ENCODE measurements at regions not wholly inside any gene's neighbourhood (a gene's known extent, or its start where the extent isn't known, plus 50 kb on each side); places are given as distances from the start of the nearest gene placed in this dataset.

DNA sequence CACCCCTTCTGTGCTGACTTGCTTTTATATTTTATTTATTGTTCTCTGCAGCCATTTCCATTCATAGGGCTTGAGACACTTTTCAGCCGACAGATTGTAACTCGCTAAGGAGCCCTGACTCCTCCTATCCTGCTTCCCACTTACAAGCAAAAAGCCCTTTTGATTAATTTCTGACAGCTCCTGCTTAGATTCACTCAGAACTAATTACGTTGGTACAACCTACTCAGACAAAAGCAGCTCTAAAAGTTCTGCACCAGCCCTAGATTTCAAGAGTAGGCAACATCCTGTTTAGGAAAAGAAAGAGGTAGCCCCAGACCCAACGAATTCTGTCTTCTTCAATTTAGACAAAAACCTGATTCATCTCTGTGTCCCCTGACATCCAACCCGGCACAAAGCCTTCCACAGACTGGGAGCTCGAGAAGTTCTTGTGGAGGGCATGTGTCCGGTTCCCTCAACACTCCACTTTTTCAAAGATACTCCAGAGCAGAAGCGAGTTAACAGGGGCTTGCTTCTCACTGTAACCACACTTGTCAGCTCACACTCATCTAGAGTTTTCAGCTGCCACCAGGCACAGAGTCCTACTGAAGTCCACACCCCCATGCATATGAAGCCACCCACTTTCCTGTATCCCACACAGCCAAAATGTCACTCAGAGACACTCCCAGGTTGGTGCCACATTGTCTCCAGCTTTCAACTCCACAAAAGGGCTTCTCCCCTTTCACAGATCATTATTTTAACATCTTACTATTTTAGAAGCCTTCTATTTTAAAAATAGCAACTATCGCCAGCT, 113.6 kb upstream of the NFE2L3 start:
- DNase-seq (no peak), ATAC-seq (no peak)
- Histone ChIP-seq H3K36me3 (replicated peaks in 1 of 2; ENCODE audit: insufficient read depth in 1 of 2, low read depth in 2 of 2) (no peaks in the 10 kb centered on the region), H3K4me3 (no peak overlapping the region), H3K4me1 (peaks cover 5% of the 10 kb centered on the region), H3K27me3 (no peaks in the 10 kb centered on the region), H3K27ac (no peak overlapping the region), H3K9me3 (no peaks in the 10 kb centered on the region)
- 60 to 78% methylated on average over 9 of the region's 9 CpGs for WGBS, 2 donors
- TF ChIP-seq POLR2A (IDR thresholded peaks at IDR 0.05): no peak
- TF ChIP-seq, protein P1, sequence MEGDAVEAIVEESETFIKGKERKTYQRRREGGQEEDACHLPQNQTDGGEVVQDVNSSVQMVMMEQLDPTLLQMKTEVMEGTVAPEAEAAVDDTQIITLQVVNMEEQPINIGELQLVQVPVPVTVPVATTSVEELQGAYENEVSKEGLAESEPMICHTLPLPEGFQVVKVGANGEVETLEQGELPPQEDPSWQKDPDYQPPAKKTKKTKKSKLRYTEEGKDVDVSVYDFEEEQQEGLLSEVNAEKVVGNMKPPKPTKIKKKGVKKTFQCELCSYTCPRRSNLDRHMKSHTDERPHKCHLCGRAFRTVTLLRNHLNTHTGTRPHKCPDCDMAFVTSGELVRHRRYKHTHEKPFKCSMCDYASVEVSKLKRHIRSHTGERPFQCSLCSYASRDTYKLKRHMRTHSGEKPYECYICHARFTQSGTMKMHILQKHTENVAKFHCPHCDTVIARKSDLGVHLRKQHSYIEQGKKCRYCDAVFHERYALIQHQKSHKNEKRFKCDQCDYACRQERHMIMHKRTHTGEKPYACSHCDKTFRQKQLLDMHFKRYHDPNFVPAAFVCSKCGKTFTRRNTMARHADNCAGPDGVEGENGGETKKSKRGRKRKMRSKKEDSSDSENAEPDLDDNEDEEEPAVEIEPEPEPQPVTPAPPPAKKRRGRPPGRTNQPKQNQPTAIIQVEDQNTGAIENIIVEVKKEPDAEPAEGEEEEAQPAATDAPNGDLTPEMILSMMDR (IDR thresholded peaks at IDR 0.05): no peak
- intact Hi-C loops (cut with DNase I): no loop called here

DNA sequence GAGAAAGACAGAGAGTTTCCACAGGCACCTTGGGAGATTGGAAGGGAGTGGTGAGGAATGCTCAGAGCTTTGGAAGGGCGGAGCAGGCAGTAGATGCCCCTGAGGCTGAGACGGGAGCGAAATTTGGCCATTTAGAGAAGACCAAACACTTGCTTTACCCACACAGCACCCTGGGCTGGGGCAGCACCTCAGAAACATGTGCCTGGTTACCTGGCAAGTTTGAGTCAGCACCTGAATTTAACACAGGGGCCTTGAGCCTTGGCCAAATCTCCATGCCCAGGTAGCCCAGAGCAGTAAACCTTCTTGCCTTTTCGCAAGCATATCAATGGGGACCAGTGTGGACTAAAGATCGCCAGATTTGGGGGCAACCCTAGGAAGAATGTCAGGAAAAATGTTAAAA, 111.9 kb upstream of the NFE2L3 start:
- no peak for ATAC-seq
- Histone ChIP-seq H3K4me3 (no peak overlapping the region), H3K27ac (no peak overlapping the region), H3K9me3 (no peaks in the 10 kb centered on the region), H3K27me3 (no peaks in the 10 kb centered on the region), H3K36me3 (replicated peaks in 1 of 2; ENCODE audit: insufficient read depth in 1 of 2, low read depth in 2 of 2) (no peaks in the 10 kb centered on the region), H3K4me1 (peaks cover 5% of the 10 kb centered on the region)
- intact Hi-C loops (cut with DNase I): no loop called here
- TF ChIP-seq, protein P1 (IDR thresholded peaks at IDR 0.05): no peak
- no peak for TF ChIP-seq POLR2A (IDR thresholded peaks at IDR 0.05)
- 76 to 83% methylated on average over 5 of the region's 5 CpGs for WGBS, 2 donors
- DNase-seq: peak in 3 of 4 donors; percentile 11 to 45 (median 26)

DNA sequence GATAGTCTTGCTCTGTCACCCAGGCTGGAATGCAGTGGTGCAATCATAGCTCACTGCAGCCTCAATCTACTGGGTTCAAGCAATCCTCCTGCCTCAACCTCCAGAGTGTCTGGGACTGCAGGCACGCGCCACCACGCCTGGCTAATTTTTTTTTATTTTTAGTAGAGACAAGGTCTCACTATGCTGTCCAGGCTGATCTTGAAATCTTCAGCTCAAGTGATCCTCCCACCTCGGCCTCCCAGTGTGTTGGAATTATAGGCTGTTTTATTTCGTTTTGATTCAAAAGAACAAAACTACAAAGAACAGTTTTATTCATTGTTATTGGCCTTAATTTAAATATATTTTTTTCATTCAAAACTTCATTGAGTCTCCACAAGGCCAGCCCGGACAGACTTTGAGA, 109.8 kb upstream of the NFE2L3 start:
- Histone ChIP-seq H3K27me3 (no peaks in the 10 kb centered on the region), H3K4me1 (peaks cover 19% of the 10 kb centered on the region), H3K4me3 (no peak overlapping the region), H3K9me3 (no peaks in the 10 kb centered on the region), H3K27ac (no peak overlapping the region), H3K36me3 (replicated peaks in 1 of 2; ENCODE audit: insufficient read depth in 1 of 2, low read depth in 2 of 2) (no peaks in the 10 kb centered on the region)
- TF ChIP-seq, protein P1 (IDR thresholded peaks at IDR 0.05): no peak
- TF ChIP-seq POLR2A (IDR thresholded peaks at IDR 0.05): no peak
- ATAC-seq (no peak), DNase-seq (no peak)
- 86% methylated on average over 6 of the region's 6 CpGs for WGBS, 2 donors
- intact Hi-C loops (cut with DNase I): no loop called here

DNA sequence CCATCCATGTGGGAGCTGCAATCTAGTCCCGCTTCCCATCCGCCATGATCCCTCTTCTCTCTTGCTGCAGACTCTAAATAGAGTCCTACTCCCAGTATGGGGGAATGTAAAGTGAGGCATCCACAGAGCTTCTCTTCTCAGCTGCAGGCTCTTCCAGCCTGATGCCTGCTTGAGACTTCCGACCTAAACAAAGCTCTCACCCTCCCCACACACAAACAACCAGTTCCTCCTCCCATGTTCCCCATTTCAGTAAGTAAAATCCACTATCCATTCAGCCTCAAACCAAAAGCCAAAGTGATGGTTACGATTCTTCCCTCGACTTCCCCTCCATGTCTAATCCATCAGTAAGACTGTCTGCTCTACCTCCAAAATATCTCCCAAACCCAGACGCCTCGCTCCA, 108.2 kb upstream of the NFE2L3 start:
- WGBS, 2 donors: 89 to 94% methylated on average over 7 of the region's 7 CpGs
- Histone ChIP-seq H3K4me1 (peaks cover 23% of the 10 kb centered on the region), H3K4me3 (no peak overlapping the region), H3K36me3 (replicated peaks in 1 of 2; ENCODE audit: insufficient read depth in 1 of 2, low read depth in 2 of 2) (no peaks in the 10 kb centered on the region), H3K27me3 (no peaks in the 10 kb centered on the region), H3K27ac (no peak overlapping the region), H3K9me3 (no peaks in the 10 kb centered on the region)
- no peak for DNase-seq
- ATAC-seq: no peak
- TF ChIP-seq, protein P1 (IDR thresholded peaks at IDR 0.05): no peak
- TF ChIP-seq POLR2A (IDR thresholded peaks at IDR 0.05): no peak
- intact Hi-C loops (cut with DNase I): no loop called here

DNA sequence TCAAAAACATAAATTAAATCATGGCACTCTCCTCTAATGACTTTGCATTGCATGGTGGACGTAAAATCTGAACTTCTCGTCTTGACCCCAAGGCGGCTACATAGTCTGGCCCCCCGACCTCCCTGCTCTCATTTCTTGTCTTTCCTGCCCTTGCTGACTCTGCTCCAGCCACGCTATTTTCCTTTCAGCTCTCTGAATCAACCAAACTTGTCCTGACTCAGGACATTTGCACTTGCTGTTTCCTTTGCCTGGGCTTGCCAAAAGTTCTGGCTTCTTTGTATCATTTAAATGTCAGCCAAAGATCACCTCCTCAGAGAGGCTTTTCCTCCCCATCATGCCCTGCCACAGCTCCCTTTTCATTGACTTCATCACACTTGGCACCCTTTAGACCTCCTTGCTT, 107.7 kb upstream of the NFE2L3 start:
- H3K27ac ChIP-seq: no peak overlapping the region
- no peak for DNase-seq
- WGBS, 2 donors: 90 to 96% methylated on average over 5 of the region's 5 CpGs
- intact Hi-C loops (cut with DNase I): no loop called here
- H3K4me3 ChIP-seq: no peak overlapping the region
- TF ChIP-seq POLR2A (IDR thresholded peaks at IDR 0.05): no peak
- TF ChIP-seq, protein P1 (IDR thresholded peaks at IDR 0.05): no peak
- peaks cover 28% of the 10 kb centered on the region for H3K4me1 ChIP-seq
- no peak for ATAC-seq
- H3K9me3 ChIP-seq: no peaks in the 10 kb centered on the region
- no peaks in the 10 kb centered on the region for H3K27me3 ChIP-seq
- H3K36me3 ChIP-seq (replicated peaks in 1 of 2; ENCODE audit: insufficient read depth in 1 of 2, low read depth in 2 of 2): no peaks in the 10 kb centered on the region
